Calu3 (cell line): ENCODE measurements at regions not wholly inside any gene's neighbourhood (a gene's known extent, or its start where the extent isn't known, plus 50 kb on each side); places are given as distances from the start of the nearest gene placed in this dataset.

Experiments
- BruUV-seq: library from RNA; stranded (reverse); fragments of 400-500 nt; replicated peaks from 2 replicates; lab custom pipeline; 2021; lab: Mats Ljungman, UMichigan
- CTCF ChIA-PET: fragments of 300-600 bp; sonication (Branson Sonifier 250); formaldehyde crosslinking; loops from one replicate; lab custom pipeline; 2022; ENCODE audit warnings: antibody characterized with exemption; lab: Charles Lee
- DNase-seq: peaks from one replicate; pipeline ENCODE4 v3.0.0; 2022
- H3K27ac Mint-ChIP-seq: one replicate; pipeline ENCODE4 v1.8.0; 2022; ENCODE audit warnings: mixed read lengths; ENCODE audit not compliant: unreplicated experiment
- H3K27me3 Mint-ChIP-seq: one replicate; pipeline ENCODE4 v1.8.0; 2022; ENCODE audit warnings: mixed read lengths; ENCODE audit not compliant: unreplicated experiment
- H3K36me3 Mint-ChIP-seq: one replicate; pipeline ENCODE4 v1.8.0; 2022; ENCODE audit warnings: mild to moderate bottlenecking, moderate library complexity, mixed read lengths; ENCODE audit not compliant: insufficient read depth, unreplicated experiment
- H3K4me1 Mint-ChIP-seq: one replicate; pipeline ENCODE4 v1.8.0; 2022; ENCODE audit warnings: mild to moderate bottlenecking, low read depth, mixed read lengths; ENCODE audit not compliant: unreplicated experiment
- H3K4me3 Mint-ChIP-seq: one replicate; pipeline ENCODE4 v1.8.0; 2022; ENCODE audit warnings: mild to moderate bottlenecking, low read depth, moderate library complexity, mixed read lengths; ENCODE audit not compliant: unreplicated experiment
- H3K9me3 Mint-ChIP-seq: one replicate; pipeline ENCODE4 v1.8.0; 2022; ENCODE audit warnings: low read depth, mixed read lengths; ENCODE audit not compliant: unreplicated experiment
- intact Hi-C: fragments of 100-400 bp; cut with micrococcal nuclease; formaldehyde crosslinking; loops from one replicate; pipeline ENCODE4 v1.10.0; 2022; ENCODE audit not compliant: unreplicated experiment
- TF ChIP-seq, protein P1 (sequence below): fragments of 200-600 bp; IDR thresholded peaks from one replicate; pipeline ENCODE4 v1.8.0; 2022; ENCODE audit warnings: antibody characterized with exemption; ENCODE audit not compliant: unreplicated experiment

DNA sequence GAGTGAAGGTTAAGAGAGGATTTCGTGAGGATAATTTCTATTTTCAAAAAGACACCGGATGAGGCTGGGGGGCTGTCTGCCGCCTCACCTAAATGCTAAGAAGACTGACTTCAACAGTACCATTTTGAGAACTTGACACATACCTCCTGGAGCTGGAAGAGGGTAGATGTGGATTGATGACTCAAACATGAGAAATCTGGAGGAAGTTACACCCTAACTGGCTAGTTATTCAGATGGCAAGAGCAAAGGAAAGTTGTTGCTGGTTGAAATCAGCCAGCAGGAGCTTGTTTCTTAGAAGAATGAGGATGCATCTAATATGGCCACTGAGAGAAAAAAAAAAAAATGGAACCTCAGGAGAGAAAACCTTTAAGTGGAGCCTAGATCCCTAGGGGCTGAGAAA is 76.2 kb upstream of the KIAA1217 start:
- no peak for DNase-seq
- no TSS peak for BruUV-seq
- TF ChIP-seq, protein P1, sequence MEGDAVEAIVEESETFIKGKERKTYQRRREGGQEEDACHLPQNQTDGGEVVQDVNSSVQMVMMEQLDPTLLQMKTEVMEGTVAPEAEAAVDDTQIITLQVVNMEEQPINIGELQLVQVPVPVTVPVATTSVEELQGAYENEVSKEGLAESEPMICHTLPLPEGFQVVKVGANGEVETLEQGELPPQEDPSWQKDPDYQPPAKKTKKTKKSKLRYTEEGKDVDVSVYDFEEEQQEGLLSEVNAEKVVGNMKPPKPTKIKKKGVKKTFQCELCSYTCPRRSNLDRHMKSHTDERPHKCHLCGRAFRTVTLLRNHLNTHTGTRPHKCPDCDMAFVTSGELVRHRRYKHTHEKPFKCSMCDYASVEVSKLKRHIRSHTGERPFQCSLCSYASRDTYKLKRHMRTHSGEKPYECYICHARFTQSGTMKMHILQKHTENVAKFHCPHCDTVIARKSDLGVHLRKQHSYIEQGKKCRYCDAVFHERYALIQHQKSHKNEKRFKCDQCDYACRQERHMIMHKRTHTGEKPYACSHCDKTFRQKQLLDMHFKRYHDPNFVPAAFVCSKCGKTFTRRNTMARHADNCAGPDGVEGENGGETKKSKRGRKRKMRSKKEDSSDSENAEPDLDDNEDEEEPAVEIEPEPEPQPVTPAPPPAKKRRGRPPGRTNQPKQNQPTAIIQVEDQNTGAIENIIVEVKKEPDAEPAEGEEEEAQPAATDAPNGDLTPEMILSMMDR, result no peak
- intact Hi-C loops, result no loop called here
- H3K4me3 Mint-ChIP-seq, result no peak overlapping the region
- no peaks in the 10 kb centered on the region for H3K4me1 Mint-ChIP-seq
- no peaks in the 10 kb centered on the region for H3K36me3 Mint-ChIP-seq
- CTCF ChIA-PET, result no interaction called here
- no peak overlapping the region for H3K27ac Mint-ChIP-seq
- H3K27me3 Mint-ChIP-seq, result peaks cover 33% of the 10 kb centered on the region
- H3K9me3 Mint-ChIP-seq, result no peaks in the 10 kb centered on the region

- CTCF ChIA-PET, result interaction anchor here (0.7 kb wide), 1 partner anchor 449 kb away, joined by 4 read pairs; no protein-coding TSS in a partner anchor
- peaks cover 33% of the 10 kb centered on the region for H3K27me3 Mint-ChIP-seq
- no peak for DNase-seq
- TF ChIP-seq, protein P1, result no peak
- no peaks in the 10 kb centered on the region for H3K4me1 Mint-ChIP-seq
- no peak overlapping the region for H3K27ac Mint-ChIP-seq
- no peaks in the 10 kb centered on the region for H3K36me3 Mint-ChIP-seq
- no TSS peak for BruUV-seq
- no peaks in the 10 kb centered on the region for H3K9me3 Mint-ChIP-seq
- no peak overlapping the region for H3K4me3 Mint-ChIP-seq
- intact Hi-C loops, result no loop called here
Measured at GRCh38 chr10:24133835-24134234, 75.1 kb upstream of the KIAA1217 start.

GRCh38 chr10:24136070-24136469 is 72.9 kb upstream of the KIAA1217 start:
- intact Hi-C loops, result no loop called here
- no peaks in the 10 kb centered on the region for H3K4me1 Mint-ChIP-seq
- TF ChIP-seq, protein P1, result no peak
- BruUV-seq, result no TSS peak
- no peaks in the 10 kb centered on the region for H3K36me3 Mint-ChIP-seq
- no peak overlapping the region for H3K4me3 Mint-ChIP-seq
- H3K27ac Mint-ChIP-seq, result no peak overlapping the region
- CTCF ChIA-PET, result no interaction called here
- DNase-seq, result no peak
- H3K27me3 Mint-ChIP-seq, result peaks cover 33% of the 10 kb centered on the region
- no peaks in the 10 kb centered on the region for H3K9me3 Mint-ChIP-seq

DNA sequence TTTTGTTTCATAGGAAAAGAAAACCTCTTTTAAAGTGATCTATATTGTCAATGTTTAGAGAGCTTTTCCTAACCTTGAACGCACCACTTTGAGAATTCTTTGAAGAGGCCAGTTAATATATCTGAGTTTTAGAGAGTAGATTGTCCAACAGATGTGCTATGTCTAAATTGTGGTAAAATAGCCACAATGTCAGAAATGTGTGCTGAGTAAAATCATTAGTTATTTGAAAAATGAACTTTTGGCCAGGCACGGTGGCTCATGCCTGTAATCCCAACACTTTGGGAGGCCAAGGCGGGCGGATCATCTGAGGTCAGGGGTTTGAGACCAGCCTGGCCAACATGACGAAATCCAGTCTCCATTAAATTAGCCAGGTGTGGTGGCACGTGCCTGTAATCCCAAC is 61.6 kb upstream of the KIAA1217 start:
- no peaks in the 10 kb centered on the region for H3K4me1 Mint-ChIP-seq
- DNase-seq, result no peak
- BruUV-seq, result no TSS peak
- no peaks in the 10 kb centered on the region for H3K9me3 Mint-ChIP-seq
- intact Hi-C loops, result no loop called here
- no peaks in the 10 kb centered on the region for H3K36me3 Mint-ChIP-seq
- no peak overlapping the region for H3K4me3 Mint-ChIP-seq
- H3K27ac Mint-ChIP-seq, result no peak overlapping the region
- TF ChIP-seq, protein P1, result no peak
- CTCF ChIA-PET, result interaction anchor here (0.7 kb wide), 1 partner anchor 109 kb away, joined by 4 read pairs; no protein-coding TSS in a partner anchor
- H3K27me3 Mint-ChIP-seq, result no peaks in the 10 kb centered on the region
